ENCODE measurements at regions not wholly inside any gene's neighbourhood (a gene's known extent, or its start where the extent isn't known, plus 50 kb on each side); places are given as distances from the start of the nearest gene placed in this dataset.

DNA sequence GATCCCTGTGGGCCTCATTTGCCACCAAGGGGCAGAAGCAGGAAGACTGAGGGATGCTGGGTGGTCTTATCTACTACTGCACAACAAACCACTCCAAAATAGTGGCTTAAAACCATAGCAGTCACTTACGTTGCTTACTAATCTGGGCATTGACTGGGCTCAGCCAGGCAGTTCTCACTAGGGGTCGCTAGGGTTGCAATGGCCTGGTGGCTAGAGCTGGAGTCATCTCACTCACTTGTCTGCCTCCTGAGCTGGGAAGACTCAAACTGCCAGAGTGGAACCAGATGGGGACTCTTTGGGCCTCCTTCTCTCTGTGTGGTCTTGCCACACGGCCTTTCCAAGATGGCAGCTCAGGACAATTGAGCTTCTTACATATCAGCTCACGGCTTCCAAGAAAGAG lies 216.3 kb upstream of the BCOR start:
- ChIA-PET CTCF (interaction anchor here (1.0 kb wide), 1 partner anchor 16 kb away, joined by 4 read pairs; no protein-coding TSS in a partner anchor), POLR2A (no interaction called here)
- Histone ChIP-seq H3K9me3 (replicated peaks; ENCODE audit: control insufficient read depth, insufficient read depth, low read length) (no peaks in the 10 kb centered on the region), H3K4me3 (replicated peaks in 1 of 3; ENCODE audit: insufficient read depth in 1 of 3, low read depth in 1 of 3, low read length in 3 of 3) (no peak overlapping the region), H3K9me1 (replicated peaks; ENCODE audit: control insufficient read depth, extremely low read depth, insufficient read depth, low read length) (no peaks in the 10 kb centered on the region), H3K36me3 (ENCODE audit: control insufficient read depth in 2 of 2, extremely low read depth in 1 of 2, insufficient read depth in 2 of 2, low read length in 2 of 2) (no peaks in the 10 kb centered on the region), H3K4me1 (ENCODE audit: control insufficient read depth, extremely low read depth, insufficient read depth, low read length) (no peaks in the 10 kb centered on the region), H3K4me2 (ENCODE audit: insufficient read depth, low read length) (no peak overlapping the region), H3K27ac (ENCODE audit: insufficient read depth, low read depth, low read length) (no peak overlapping the region), H3K79me2 (ENCODE audit: control insufficient read depth, insufficient read depth, low read length) (no peaks in the 10 kb centered on the region), H2AFZ (ENCODE audit: low read depth, low read length) (no peak overlapping the region), H3K9ac (replicated peaks; ENCODE audit: extremely low read depth, insufficient read depth, low read length) (no peak overlapping the region), H4K20me1 (replicated peaks; ENCODE audit: control insufficient read depth, extremely low read depth, insufficient read depth, low read length) (no peaks in the 10 kb centered on the region), H3K27me3 (ENCODE audit: control insufficient read depth in 2 of 2, insufficient read depth in 2 of 2, low read length in 2 of 2) (no peaks in the 10 kb centered on the region)
- TF ChIP-seq FOS (IDR thresholded peaks at IDR 0.05; ENCODE audit: borderline replicate concordance, insufficient read depth, low read length) (no peak), CTCF (IDR thresholded peaks at IDR 0.05; ENCODE audit: extremely low read depth in 1 of 2, insufficient read depth in 1 of 2, low read depth in 1 of 2, low read length in 2 of 2) (no peak)
- intact Hi-C loops (cut with micrococcal nuclease) (no loop called here), dilution Hi-C loops (cut with MboI; ENCODE audit: extremely low pct_ligation_motif_present, low sequenced_read_pairs) (no loop called here)
- no TSS peak for BruUV-seq (replicated peaks)
- DNase-seq (ENCODE audit: low read depth, low spot score), result no peak
- FAIRE-seq, result no peak

GRCh38 chrX:40313269-40313668 lies 215.5 kb upstream of the BCOR start:
- Histone ChIP-seq H3K9ac (replicated peaks; ENCODE audit: extremely low read depth, insufficient read depth, low read length) (no peak overlapping the region), H3K27ac (ENCODE audit: insufficient read depth, low read depth, low read length) (no peak overlapping the region), H4K20me1 (replicated peaks; ENCODE audit: control insufficient read depth, extremely low read depth, insufficient read depth, low read length) (no peaks in the 10 kb centered on the region), H3K9me1 (replicated peaks; ENCODE audit: control insufficient read depth, extremely low read depth, insufficient read depth, low read length) (no peaks in the 10 kb centered on the region), H3K9me3 (replicated peaks; ENCODE audit: control insufficient read depth, insufficient read depth, low read length) (no peaks in the 10 kb centered on the region), H3K79me2 (ENCODE audit: control insufficient read depth, insufficient read depth, low read length) (no peaks in the 10 kb centered on the region), H3K27me3 (ENCODE audit: control insufficient read depth in 2 of 2, insufficient read depth in 2 of 2, low read length in 2 of 2) (no peaks in the 10 kb centered on the region), H3K4me2 (ENCODE audit: insufficient read depth, low read length) (no peak overlapping the region), H3K4me1 (ENCODE audit: control insufficient read depth, extremely low read depth, insufficient read depth, low read length) (no peaks in the 10 kb centered on the region), H3K36me3 (ENCODE audit: control insufficient read depth in 2 of 2, extremely low read depth in 1 of 2, insufficient read depth in 2 of 2, low read length in 2 of 2) (no peaks in the 10 kb centered on the region), H2AFZ (ENCODE audit: low read depth, low read length) (no peak overlapping the region), H3K4me3 (replicated peaks in 1 of 3; ENCODE audit: insufficient read depth in 1 of 3, low read depth in 1 of 3, low read length in 3 of 3) (no peak overlapping the region)
- dilution Hi-C loops (cut with MboI; ENCODE audit: extremely low pct_ligation_motif_present, low sequenced_read_pairs), result no loop called here
- FAIRE-seq (no peak), DNase-seq (ENCODE audit: low read depth, low spot score) (no peak)
- POLR2A ChIA-PET, result no interaction called here
- BruUV-seq (replicated peaks), result no TSS peak
- intact Hi-C loops (cut with micrococcal nuclease), result no loop called here
- CTCF ChIA-PET, result interaction anchor here (1.0 kb wide), 1 partner anchor 15 kb away, joined by 4 read pairs; no protein-coding TSS in a partner anchor
- no peak for TF ChIP-seq EZH2 (IDR thresholded peaks at IDR 0.05; ENCODE audit: borderline replicate concordance, low read depth, low read length, severe bottlenecking)
- TF ChIP-seq FOS (IDR thresholded peaks at IDR 0.05; ENCODE audit: borderline replicate concordance, insufficient read depth, low read length), result no peak
- TF ChIP-seq CTCF (IDR thresholded peaks at IDR 0.05; ENCODE audit: extremely low read depth in 1 of 2, insufficient read depth in 1 of 2, low read depth in 1 of 2, low read length in 2 of 2), result no peak
- TF ChIP-seq, protein P1, sequence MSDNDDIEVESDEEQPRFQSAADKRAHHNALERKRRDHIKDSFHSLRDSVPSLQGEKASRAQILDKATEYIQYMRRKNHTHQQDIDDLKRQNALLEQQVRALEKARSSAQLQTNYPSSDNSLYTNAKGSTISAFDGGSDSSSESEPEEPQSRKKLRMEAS (IDR thresholded peaks at IDR 0.05; ENCODE audit: insufficient read depth, insufficient read length), result no peak
- TF ChIP-seq POLR2AphosphoS5 (IDR thresholded peaks at IDR 0.05; ENCODE audit: insufficient read depth, low read depth, low read length), result no peak
- no peak for TF ChIP-seq GATA2 (IDR thresholded peaks at IDR 0.05; ENCODE audit: insufficient read depth, insufficient read length, low read depth, low read length)
- no peak for TF ChIP-seq MYC (IDR thresholded peaks at IDR 0.05; ENCODE audit: low read depth, low read length)
- TF ChIP-seq POLR2A (IDR thresholded peaks at IDR 0.05; ENCODE audit: low read depth, low read length), result no peak
- no peak for TF ChIP-seq JUN (IDR thresholded peaks at IDR 0.05; ENCODE audit: borderline replicate concordance, insufficient read depth, insufficient read length, low read depth)

Measured in endothelial cell of umbilical vein (primary cell).